SJSA1 (cell line): ENCODE measurements at regions not wholly inside any gene's neighbourhood (a gene's known extent, or its start where the extent isn't known, plus 50 kb on each side); places are given as distances from the start of the nearest gene placed in this dataset.

Experiments
- DNase-seq, 2 experiments: peaks; one replicate each; pipeline ENCODE4 v3.0.0-alpha.2; 2015 to 2020; ENCODE audit warnings: low spot score in 2 of 2, low read depth in 1 of 2
- H3K27ac ChIP-seq: fragments of 250-450 bp; sonication (Bioruptor Pico); 2 replicates; pipeline ENCODE4 v1.5.1; 2020; ENCODE audit warnings: mild to moderate bottlenecking, moderate library complexity
- H3K27me3 ChIP-seq: fragments of 250-450 bp; sonication (Bioruptor Pico); replicated peaks from 2 replicates; pipeline ENCODE4 v1.5.1; 2020; ENCODE audit warnings: mild to moderate bottlenecking, moderate library complexity
- H3K36me3 ChIP-seq: fragments of 250-450 bp; sonication (Bioruptor Pico); 2 replicates; pipeline ENCODE4 v1.5.1; 2020; ENCODE audit warnings: mild to moderate bottlenecking
- H3K4me1 ChIP-seq: fragments of 250-450 bp; sonication (Bioruptor Pico); replicated peaks from 2 replicates; pipeline ENCODE4 v1.6.1; 2021; ENCODE audit warnings: mild to moderate bottlenecking
- H3K4me3 ChIP-seq: fragments of 250-450 bp; sonication (Bioruptor Pico); 2 replicates; pipeline ENCODE4 v1.5.1; 2020; ENCODE audit warnings: mild to moderate bottlenecking
- H3K9me3 ChIP-seq: fragments of 250-450 bp; sonication (Bioruptor Pico); replicated peaks from 2 replicates; pipeline ENCODE4 v1.5.1; 2020; ENCODE audit warnings: mild to moderate bottlenecking

GRCh38 chr5:155189476-155189875, 175.9 kb downstream of the KIF4B start:
- Histone ChIP-seq H3K4me1 (no peaks in the 10 kb centered on the region), H3K4me3 (no peak overlapping the region), H3K27ac (no peak overlapping the region), H3K27me3 (no peaks in the 10 kb centered on the region; the same call in none of the 2 replicates), H3K36me3 (no peaks in the 10 kb centered on the region), H3K9me3 (no peaks in the 10 kb centered on the region)
- DNase-seq, result no peak

GRCh38 chr5:155189981-155190380, 176.4 kb downstream of the KIF4B start:
- no peak for DNase-seq
- no peaks in the 10 kb centered on the region for H3K36me3 ChIP-seq
- H3K9me3 ChIP-seq, result no peaks in the 10 kb centered on the region
- no peaks in the 10 kb centered on the region for H3K4me1 ChIP-seq
- no peaks in the 10 kb centered on the region; the same call in none of the 2 replicates for H3K27me3 ChIP-seq
- H3K4me3 ChIP-seq, result no peak overlapping the region
- H3K27ac ChIP-seq, result no peak overlapping the region

GRCh38 chr5:155193029-155193428, 179.5 kb downstream of the KIF4B start:
- Histone ChIP-seq H3K9me3 (no peaks in the 10 kb centered on the region), H3K27me3 (no peaks in the 10 kb centered on the region; the same call in 1 of the 2 replicates), H3K36me3 (no peaks in the 10 kb centered on the region), H3K4me3 (no peak overlapping the region), H3K4me1 (no peaks in the 10 kb centered on the region), H3K27ac (no peak overlapping the region)
- DNase-seq, result no peak

- no peak overlapping the region for H3K4me3 ChIP-seq
- no peaks in the 10 kb centered on the region for H3K9me3 ChIP-seq
- no peaks in the 10 kb centered on the region for H3K36me3 ChIP-seq
- H3K4me1 ChIP-seq, result no peaks in the 10 kb centered on the region
- no peaks in the 10 kb centered on the region; the same call in 1 of the 2 replicates for H3K27me3 ChIP-seq
- H3K27ac ChIP-seq, result no peak overlapping the region
- DNase-seq, result no peak
These were observed 180.0 kb downstream of the KIF4B start for GRCh38 chr5:155193483-155194107.

GRCh38 chr5:155200608-155201007, 187.1 kb downstream of the KIF4B start:
- Histone ChIP-seq H3K4me1 (no peaks in the 10 kb centered on the region), H3K36me3 (no peaks in the 10 kb centered on the region), H3K9me3 (0 out of 2 replicates have a peak, but pooled peaks cover 3% of the 10 kb centered on the region), H3K4me3 (no peak overlapping the region), H3K27me3 (no peaks in the 10 kb centered on the region), H3K27ac (no peak overlapping the region)
- no peak for DNase-seq

- Histone ChIP-seq H3K27me3 (no peaks in the 10 kb centered on the region), H3K9me3 (no peaks in the 10 kb centered on the region), H3K4me3 (no peak overlapping the region), H3K27ac (no peak overlapping the region), H3K4me1 (no peaks in the 10 kb centered on the region), H3K36me3 (no peaks in the 10 kb centered on the region)
- DNase-seq, result no peak
These were observed 198.2 kb downstream of the KIF4B start for GRCh38 chr5:155211764-155212163.

GRCh38 chr5:155222393-155222792, 208.8 kb downstream of the KIF4B start:
- DNase-seq, result no peak
- H3K4me3 ChIP-seq, result no peak overlapping the region
- H3K27ac ChIP-seq, result no peak overlapping the region
- no peaks in the 10 kb centered on the region for H3K9me3 ChIP-seq
- H3K4me1 ChIP-seq, result no peaks in the 10 kb centered on the region
- H3K36me3 ChIP-seq, result no peaks in the 10 kb centered on the region
- H3K27me3 ChIP-seq, result no peaks in the 10 kb centered on the region

- no peaks in the 10 kb centered on the region for H3K4me1 ChIP-seq
- no peaks in the 10 kb centered on the region; the same call in 1 of the 2 replicates for H3K9me3 ChIP-seq
- H3K36me3 ChIP-seq, result no peaks in the 10 kb centered on the region
- H3K27ac ChIP-seq, result no peak overlapping the region
- no peak for DNase-seq
- no peaks in the 10 kb centered on the region for H3K27me3 ChIP-seq
- no peak overlapping the region for H3K4me3 ChIP-seq
These were observed 215.6 kb downstream of the KIF4B start for GRCh38 chr5:155229135-155229534.

GRCh38 chr5:155239803-155240202, 226.2 kb downstream of the KIF4B start:
- Histone ChIP-seq H3K27ac (no peak overlapping the region), H3K9me3 (peaks cover 5% of the 10 kb centered on the region), H3K4me3 (no peak overlapping the region), H3K4me1 (no peaks in the 10 kb centered on the region), H3K27me3 (peaks cover 4% of the 10 kb centered on the region; the same call in 1 of the 2 replicates), H3K36me3 (no peaks in the 10 kb centered on the region)
- no peak for DNase-seq

GRCh38 chr5:155250596-155250995, 237.0 kb downstream of the KIF4B start:
- Histone ChIP-seq H3K4me3 (no peak overlapping the region), H3K9me3 (0 out of 2 replicates have a peak, but pooled peaks cover 4% of the 10 kb centered on the region), H3K27ac (no peak overlapping the region), H3K4me1 (no peaks in the 10 kb centered on the region), H3K27me3 (no peaks in the 10 kb centered on the region), H3K36me3 (no peaks in the 10 kb centered on the region)
- no peak for DNase-seq

GRCh38 chr5:155252025-155252424, 238.5 kb downstream of the KIF4B start:
- DNase-seq, result no peak
- H3K4me3 ChIP-seq, result no peak overlapping the region
- H3K9me3 ChIP-seq, result 0 out of 2 replicates have a peak, but pooled peaks cover 4% of the 10 kb centered on the region

GRCh38 chr5:155252717-155253116, 239.2 kb downstream of the KIF4B start:
- no peak for DNase-seq
- Histone ChIP-seq H3K27me3 (no peaks in the 10 kb centered on the region), H3K27ac (no peak overlapping the region), H3K9me3 (no peaks in the 10 kb centered on the region), H3K36me3 (no peaks in the 10 kb centered on the region), H3K4me1 (no peaks in the 10 kb centered on the region), H3K4me3 (no peak overlapping the region)

More at GRCh38 chr5:155252025-155252424, 238.5 kb downstream of the KIF4B start:
- no peaks in the 10 kb centered on the region for H3K36me3 ChIP-seq
- no peak overlapping the region for H3K27ac ChIP-seq
- no peaks in the 10 kb centered on the region for H3K4me1 ChIP-seq
- no peaks in the 10 kb centered on the region for H3K27me3 ChIP-seq

GRCh38 chr5:155254399-155254798, 240.8 kb downstream of the KIF4B start:
- H3K27me3 ChIP-seq, result no peaks in the 10 kb centered on the region
- no peak for DNase-seq

GRCh38 chr5:155258161-155258560, 244.6 kb downstream of the KIF4B start:
- no peaks in the 10 kb centered on the region for H3K4me1 ChIP-seq
- DNase-seq, result no peak
- no peak overlapping the region for H3K4me3 ChIP-seq
- H3K27me3 ChIP-seq, result no peaks in the 10 kb centered on the region
- H3K27ac ChIP-seq, result no peak overlapping the region
- H3K36me3 ChIP-seq, result no peaks in the 10 kb centered on the region
- no peaks in the 10 kb centered on the region for H3K9me3 ChIP-seq

More at GRCh38 chr5:155254399-155254798, 240.8 kb downstream of the KIF4B start:
- Histone ChIP-seq H3K36me3 (no peaks in the 10 kb centered on the region), H3K4me1 (no peaks in the 10 kb centered on the region), H3K4me3 (no peak overlapping the region), H3K27ac (no peak overlapping the region), H3K9me3 (no peaks in the 10 kb centered on the region)

GRCh38 chr5:155259648-155260047, 246.1 kb downstream of the KIF4B start:
- H3K27me3 ChIP-seq, result no peaks in the 10 kb centered on the region
- H3K4me1 ChIP-seq, result no peaks in the 10 kb centered on the region
- DNase-seq, result no peak
- no peaks in the 10 kb centered on the region for H3K36me3 ChIP-seq
- H3K9me3 ChIP-seq, result no peaks in the 10 kb centered on the region
- no peak overlapping the region for H3K4me3 ChIP-seq
- no peak overlapping the region for H3K27ac ChIP-seq
